GM19238 (cell line): ENCODE measurements at regions not wholly inside any gene's neighbourhood (a gene's known extent, or its start where the extent isn't known, plus 50 kb on each side); places are given as distances from the start of the nearest gene placed in this dataset.
"Not testable (repeated sequence)": the region's sequence is repeated elsewhere in the genome, so short reads cannot be mapped to it uniquely, and the experiment has no call there.

Source experiments
- DNase-seq: peaks from one replicate; pipeline ENCODE4 v3.0.0; 2011; ENCODE audit warnings: low spot score; ENCODE audit not compliant: insufficient read length

GRCh38 chr10:65565246-65565645, 1360.6 kb upstream of the LRRTM3 start:
- DNase-seq = no peak

GRCh38 chr10:65566906-65567305, 1358.9 kb upstream of the LRRTM3 start:
- DNase-seq = no peak

DNA sequence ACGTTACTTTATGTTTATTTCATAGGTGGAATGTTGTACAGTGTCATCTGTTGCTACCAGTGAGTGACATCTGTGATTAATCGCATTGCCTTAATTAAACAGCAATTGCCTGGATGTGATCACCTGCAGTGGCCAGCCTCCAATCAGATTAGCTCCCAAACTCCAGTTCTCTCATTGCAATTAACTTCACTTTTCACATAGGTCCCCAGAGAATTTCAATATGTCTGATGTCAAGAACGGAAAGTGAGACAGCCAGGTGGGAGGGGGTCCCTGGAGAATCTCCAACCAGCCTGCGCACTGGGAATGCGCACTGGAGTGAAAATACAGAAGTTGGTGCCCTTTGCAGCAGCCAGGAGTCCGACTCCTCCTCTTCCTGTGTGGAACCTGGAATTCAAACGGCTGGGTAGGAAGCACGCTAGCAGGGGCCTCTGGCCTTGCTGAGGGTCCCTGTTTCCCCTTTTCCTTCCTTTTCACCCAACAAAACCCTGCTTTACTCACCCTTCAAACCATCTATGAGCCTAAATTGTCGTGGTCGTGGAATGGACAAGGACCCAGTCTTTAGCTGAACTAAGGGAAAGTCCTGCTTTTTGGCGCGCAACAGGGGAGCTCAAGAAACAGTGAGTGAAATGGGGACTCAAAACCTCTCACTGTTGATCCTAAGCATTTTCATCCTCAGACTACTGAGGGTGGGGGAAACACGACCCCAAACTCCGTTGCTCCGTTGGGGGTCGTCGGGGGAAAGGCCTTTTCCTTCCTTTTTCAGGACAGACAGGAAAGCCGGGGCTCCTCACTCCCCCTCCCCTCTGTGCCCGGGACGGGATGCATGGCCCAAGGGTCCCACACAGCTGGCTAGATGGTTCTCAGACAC, 1355.5 kb upstream of the LRRTM3 start:
- DNase-seq = no peak

GRCh38 chr10:65571011-65571570, 1354.7 kb upstream of the LRRTM3 start:
- no peak for DNase-seq

- no peak for DNase-seq
Measured at GRCh38 chr10:65581426-65582026, 1344.3 kb upstream of the LRRTM3 start.

- no peak for DNase-seq
Measured at GRCh38 chr10:65602182-65602865, 1323.5 kb upstream of the LRRTM3 start.

- DNase-seq = no peak
Measured at GRCh38 chr10:65611592-65611991, 1314.2 kb upstream of the LRRTM3 start.

- no peak for DNase-seq
Measured at GRCh38 chr10:65614956-65615565, 1310.8 kb upstream of the LRRTM3 start.

DNA sequence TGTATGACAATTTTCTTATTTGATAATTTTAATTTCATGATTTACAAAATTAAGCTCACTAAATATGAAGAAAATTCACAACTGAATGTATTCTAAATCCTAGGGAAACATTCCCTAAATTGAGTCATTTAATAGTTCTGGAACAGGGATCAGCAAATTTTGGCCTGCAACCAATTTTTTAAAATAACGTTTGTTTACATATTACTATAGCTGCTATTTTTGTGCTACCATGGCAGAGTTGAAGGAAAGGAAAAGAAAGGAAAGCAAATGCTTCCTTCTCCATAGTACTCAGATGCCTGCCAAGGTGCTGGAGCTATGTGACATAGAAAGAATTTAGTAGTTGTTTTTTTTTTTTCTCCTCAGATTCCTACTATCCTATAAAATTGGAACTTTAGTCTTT, 1307.7 kb upstream of the LRRTM3 start:
- DNase-seq = no peak

DNA sequence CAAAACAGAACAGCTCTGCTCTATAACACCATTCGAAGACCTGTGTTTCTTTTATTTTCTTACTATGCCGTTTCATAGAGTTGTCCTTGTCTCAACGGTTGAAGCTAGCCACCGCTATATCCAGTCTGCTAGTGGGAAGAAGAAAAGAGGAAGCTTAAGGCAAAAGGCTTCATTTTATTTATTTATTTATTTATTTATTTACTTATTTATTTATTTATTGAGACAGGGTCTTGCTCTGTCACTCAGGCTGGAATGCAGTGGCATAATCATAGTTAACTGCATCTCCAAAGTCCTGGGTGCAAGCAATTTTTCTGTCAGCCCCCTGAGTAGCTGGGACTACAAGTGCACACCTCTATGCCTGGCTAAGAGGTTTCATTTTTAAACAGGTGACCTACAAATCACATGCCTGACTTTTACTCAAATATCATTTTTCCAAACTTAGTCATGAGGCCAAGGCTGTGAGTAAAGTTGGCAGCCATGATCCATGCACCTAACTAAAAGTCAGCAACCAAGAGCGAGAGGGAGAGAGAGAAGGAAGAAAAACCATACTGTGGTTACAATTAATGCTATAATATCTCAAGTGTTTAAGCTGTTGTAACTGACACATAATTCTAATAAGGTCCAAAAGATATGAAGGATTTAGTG, 1305.3 kb upstream of the LRRTM3 start:
- DNase-seq = no peak

GRCh38 chr10:65622608-65623007, 1303.2 kb upstream of the LRRTM3 start:
- DNase-seq = no peak

DNA sequence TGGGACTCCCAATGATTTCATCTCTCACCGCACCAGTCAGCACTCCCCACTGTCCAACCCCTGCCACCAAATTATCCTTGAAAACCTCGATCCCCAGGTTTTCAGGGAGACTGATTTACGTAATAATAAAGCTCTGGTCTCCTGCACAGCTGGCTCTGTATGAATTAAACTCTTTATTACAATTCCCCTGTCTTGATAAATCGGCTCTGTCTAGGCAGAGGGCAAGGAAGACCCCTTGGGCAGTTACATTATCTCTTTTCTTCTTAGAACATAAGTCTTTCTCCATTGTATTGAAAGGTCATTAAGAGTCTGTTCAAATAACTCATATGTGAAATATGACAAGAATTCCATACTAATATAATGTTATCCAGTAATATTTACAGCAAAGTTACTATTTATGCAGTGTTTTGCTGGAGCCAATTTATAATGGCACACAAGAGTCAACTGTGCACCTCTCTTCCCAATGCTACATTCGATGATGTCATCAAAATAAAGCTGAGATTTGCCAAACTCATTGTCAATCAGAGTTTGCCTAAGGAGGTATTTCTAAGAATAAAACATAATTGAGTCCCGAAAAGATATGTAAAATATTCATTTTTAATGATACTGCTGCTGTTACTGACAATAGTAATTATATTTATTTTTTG, 1297.2 kb upstream of the LRRTM3 start:
- DNase-seq = no peak

GRCh38 chr10:65660006-65660405, 1265.8 kb upstream of the LRRTM3 start:
- DNase-seq = no peak

GRCh38 chr10:65670087-65670486, 1255.7 kb upstream of the LRRTM3 start:
- DNase-seq = no peak

DNA sequence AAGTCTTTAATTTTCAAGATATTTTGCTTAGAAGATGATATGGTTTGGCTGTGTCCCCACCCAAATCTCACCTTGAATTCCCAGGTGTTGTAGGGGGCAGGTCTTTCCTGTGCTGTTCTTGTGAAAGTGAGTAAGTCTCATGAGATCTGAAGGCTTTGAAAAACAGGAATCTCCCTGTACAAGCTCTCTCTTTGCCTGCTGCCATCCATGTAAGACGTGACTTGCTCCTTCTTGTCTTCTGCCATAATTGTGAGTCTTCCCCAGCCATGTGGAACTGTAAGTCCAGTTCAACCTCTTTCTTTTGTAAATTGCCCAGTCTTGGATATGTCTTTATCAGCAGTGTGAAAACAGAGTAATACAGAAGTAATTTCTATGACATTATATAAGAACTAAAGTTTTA, 1255.2 kb upstream of the LRRTM3 start:
- DNase-seq = not testable (repeated sequence)

DNA sequence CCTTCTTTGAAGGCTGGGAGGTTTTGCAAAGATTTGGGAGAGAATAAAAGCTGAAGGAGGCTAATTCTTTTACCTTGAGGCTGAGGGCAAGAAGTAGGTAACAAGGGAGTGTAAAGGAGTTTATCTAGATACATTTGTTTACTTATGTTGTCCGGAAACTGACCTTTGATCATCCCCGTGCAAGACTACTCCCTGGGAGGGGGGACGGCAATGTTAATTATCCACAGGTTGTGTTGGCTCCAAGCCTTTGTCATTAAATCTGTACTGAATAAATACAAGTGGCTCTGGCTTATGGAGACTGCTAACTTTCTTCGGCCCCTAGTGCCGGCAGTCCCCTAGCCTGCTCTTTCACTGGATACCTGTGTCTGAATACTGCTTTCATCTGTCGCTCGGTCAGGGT, 1250.6 kb upstream of the LRRTM3 start:
- DNase-seq = no peak

GRCh38 chr10:65684896-65685295, 1240.9 kb upstream of the LRRTM3 start:
- no peak for DNase-seq

DNA sequence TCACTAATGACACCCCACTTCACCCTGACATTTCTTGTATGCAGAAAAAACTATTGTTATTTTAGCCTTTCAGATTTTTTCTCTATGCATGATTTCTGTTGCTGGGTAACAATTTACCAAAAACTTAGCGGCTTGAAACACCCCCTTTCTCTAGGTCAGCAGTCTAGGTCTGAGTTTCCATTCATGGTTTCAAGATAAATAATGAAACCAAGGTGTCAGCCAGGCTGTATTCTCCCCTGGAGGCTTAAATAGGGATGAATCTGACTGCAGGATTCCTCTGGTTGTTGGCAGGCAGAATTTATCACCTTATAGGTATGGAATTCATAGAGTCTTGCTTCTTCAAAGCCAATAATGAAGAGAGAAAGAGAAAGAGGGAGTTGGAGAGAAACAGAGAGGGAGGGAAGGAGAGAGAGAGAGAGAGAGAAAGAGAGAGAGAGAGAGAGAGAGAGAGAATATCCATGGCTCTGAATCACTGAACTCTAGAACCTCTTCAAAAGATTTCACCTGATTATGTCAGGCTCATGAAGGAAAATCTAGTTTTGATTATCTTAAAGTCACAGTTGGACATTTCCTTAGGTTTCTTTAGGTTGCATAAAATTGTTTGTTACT, 1224.6 kb upstream of the LRRTM3 start:
- no peak for DNase-seq

DNA sequence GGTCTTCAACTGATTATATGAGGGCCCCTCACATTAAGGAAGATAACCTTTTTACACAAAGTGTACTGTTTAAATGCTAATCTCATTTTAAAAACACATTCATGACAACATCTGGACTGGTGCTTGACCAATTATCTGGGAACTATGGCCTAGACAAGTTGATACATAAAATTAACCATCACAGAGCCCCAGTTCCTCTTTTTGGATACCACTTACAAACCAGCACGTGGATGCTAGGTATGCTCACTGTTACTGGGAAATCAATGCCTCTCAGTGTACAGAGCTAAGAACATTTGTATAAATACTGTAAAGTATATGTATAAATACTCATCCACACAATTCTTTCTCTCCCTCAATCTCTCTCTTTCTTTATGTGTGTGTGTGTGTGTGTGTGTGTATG, 1217.8 kb upstream of the LRRTM3 start:
- no peak for DNase-seq

- no peak for DNase-seq
Measured at GRCh38 chr10:65710306-65710705, 1215.5 kb upstream of the LRRTM3 start.
